ENCODE measurements at regions not wholly inside any gene's neighbourhood (a gene's known extent, or its start where the extent isn't known, plus 50 kb on each side); places are given as distances from the start of the nearest gene placed in this dataset.

DNA sequence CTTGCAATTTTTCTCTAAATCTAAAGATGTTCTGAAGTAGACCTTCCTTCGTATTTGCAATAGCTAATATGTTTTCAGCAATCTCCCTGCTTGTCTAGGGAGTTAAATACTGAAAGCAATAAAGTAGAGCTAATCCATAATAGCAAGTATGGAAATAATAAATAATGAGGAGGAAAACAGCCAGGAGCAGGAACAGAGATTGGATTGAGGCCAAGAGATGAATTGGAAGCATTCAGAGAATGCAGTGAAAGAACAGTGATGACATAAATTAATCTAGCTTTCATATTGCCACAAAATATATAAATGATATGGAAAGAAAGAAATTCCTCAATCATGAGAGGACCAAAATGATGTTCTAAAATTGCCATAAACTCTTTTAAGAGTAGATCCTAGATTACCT lies 679.7 kb downstream of the METTL4 start:
- H3K36me3 Mint-ChIP-seq (ENCODE audit: insufficient read depth) = no peaks in the 10 kb centered on the region
- no peaks in the 10 kb centered on the region for H3K27me3 Mint-ChIP-seq
- DNase-seq (ENCODE audit: low spot score, unreplicated experiment) = no peak
- peaks cover 8% of the 10 kb centered on the region for H3K4me1 Mint-ChIP-seq (ENCODE audit: low read depth)
- H3K4me3 Mint-ChIP-seq (ENCODE audit: low read depth) = no peak overlapping the region
- H3K9me3 Mint-ChIP-seq (ENCODE audit: low read depth) = peaks cover 13% of the 10 kb centered on the region
- TF ChIP-seq, protein P1, sequence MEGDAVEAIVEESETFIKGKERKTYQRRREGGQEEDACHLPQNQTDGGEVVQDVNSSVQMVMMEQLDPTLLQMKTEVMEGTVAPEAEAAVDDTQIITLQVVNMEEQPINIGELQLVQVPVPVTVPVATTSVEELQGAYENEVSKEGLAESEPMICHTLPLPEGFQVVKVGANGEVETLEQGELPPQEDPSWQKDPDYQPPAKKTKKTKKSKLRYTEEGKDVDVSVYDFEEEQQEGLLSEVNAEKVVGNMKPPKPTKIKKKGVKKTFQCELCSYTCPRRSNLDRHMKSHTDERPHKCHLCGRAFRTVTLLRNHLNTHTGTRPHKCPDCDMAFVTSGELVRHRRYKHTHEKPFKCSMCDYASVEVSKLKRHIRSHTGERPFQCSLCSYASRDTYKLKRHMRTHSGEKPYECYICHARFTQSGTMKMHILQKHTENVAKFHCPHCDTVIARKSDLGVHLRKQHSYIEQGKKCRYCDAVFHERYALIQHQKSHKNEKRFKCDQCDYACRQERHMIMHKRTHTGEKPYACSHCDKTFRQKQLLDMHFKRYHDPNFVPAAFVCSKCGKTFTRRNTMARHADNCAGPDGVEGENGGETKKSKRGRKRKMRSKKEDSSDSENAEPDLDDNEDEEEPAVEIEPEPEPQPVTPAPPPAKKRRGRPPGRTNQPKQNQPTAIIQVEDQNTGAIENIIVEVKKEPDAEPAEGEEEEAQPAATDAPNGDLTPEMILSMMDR (IDR thresholded peaks at IDR 0.05; ENCODE audit: unreplicated experiment) = no peak
- no peak overlapping the region for H3K27ac Mint-ChIP-seq

DNA sequence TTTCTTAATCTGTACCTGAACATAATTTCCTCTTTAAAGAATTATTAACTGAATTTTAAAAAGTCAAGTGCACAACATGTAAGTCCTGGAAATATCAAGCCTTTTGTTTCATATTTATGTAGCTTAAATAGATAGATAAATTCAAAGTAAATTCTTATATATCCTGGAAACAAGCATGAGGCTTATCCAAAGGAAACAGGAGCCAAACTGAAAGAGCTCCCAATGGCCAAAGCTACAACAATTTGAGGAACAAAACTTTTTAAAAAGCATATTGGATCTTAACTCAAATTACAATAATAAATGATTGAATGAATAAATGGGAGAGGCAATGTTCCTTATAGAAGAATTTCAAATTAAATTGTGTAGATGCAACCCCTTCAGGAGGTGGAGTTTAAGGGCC lies 679.1 kb downstream of the METTL4 start:
- TF ChIP-seq, protein P1 (IDR thresholded peaks at IDR 0.05; ENCODE audit: unreplicated experiment) = no peak
- no peak overlapping the region for H3K4me3 Mint-ChIP-seq (ENCODE audit: low read depth)

DNA sequence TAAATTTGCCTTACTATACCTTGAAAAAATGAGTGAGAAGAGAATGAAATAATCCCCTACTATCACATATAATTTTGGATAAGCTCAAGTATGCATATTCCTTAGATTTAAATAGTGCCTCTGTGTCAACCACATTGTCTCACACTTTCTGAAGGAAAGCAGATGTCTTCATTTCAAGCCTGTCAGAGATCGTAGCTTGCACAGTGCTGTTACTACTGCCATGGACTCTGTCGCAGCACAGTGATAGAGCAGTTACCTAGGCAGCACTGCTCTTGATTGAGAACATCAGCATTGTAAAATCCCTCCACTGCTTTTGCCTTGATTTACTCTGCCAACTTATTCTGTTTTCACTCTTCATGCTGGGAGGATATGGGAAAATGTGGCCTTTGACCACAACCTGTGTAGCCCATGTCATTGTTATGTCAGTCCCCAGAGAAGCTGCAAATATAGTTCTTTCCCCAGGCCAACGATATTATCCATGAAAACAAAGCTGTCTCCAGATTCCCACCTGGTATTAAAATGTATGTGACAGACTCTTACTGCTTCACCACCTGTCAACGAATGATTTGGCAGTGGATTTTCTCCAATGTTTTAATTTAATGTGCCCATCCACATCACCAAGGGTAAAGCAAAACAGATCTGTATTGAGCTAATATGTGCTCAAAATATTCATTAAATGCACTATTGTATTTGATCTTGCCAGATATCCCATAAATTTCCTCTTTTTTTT lies 675.7 kb downstream of the METTL4 start:
- DNase-seq (ENCODE audit: low spot score, unreplicated experiment) = no peak
- Mint-ChIP-seq H3K4me3 (ENCODE audit: low read depth) (no peak overlapping the region), H3K4me1 (ENCODE audit: low read depth) (no peaks in the 10 kb centered on the region), H3K27ac (no peak overlapping the region), H3K9me3 (ENCODE audit: low read depth) (peaks cover 4% of the 10 kb centered on the region), H3K36me3 (ENCODE audit: insufficient read depth) (no peaks in the 10 kb centered on the region), H3K27me3 (no peaks in the 10 kb centered on the region)
- TF ChIP-seq, protein P1 (IDR thresholded peaks at IDR 0.05; ENCODE audit: unreplicated experiment) = no peak

More for the DNA sequence above, 679.1 kb downstream of the METTL4 start:
- Mint-ChIP-seq H3K36me3 (ENCODE audit: insufficient read depth) (no peaks in the 10 kb centered on the region), H3K27me3 (no peaks in the 10 kb centered on the region), H3K27ac (no peak overlapping the region), H3K9me3 (ENCODE audit: low read depth) (peaks cover 13% of the 10 kb centered on the region), H3K4me1 (ENCODE audit: low read depth) (peaks cover 8% of the 10 kb centered on the region)
- DNase-seq (ENCODE audit: low spot score, unreplicated experiment) = no peak

DNA sequence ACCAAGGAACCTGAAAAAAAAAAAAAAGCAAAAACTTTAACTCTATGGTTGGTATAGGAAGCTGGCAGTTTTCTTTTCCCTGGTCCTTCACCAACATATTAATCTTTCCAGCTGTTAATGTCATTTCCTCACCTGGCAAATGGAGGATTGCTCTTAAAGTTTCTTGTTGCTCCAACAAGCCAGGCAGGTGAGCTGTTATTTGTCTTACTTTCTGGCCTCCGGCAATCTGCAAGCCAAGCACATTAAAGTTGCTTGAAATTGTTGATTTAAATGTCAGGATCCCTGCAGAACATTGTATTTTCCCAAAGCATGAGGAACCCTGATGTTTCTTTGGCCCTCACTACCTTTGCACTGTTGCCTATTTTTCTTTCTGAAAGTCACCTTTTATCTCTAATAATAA lies 664.9 kb downstream of the METTL4 start:
- Mint-ChIP-seq H3K36me3 (ENCODE audit: insufficient read depth) (no peaks in the 10 kb centered on the region), H3K9me3 (ENCODE audit: low read depth) (peaks cover 13% of the 10 kb centered on the region), H3K4me1 (ENCODE audit: low read depth) (peaks cover 1% of the 10 kb centered on the region), H3K27ac (no peak overlapping the region), H3K4me3 (ENCODE audit: low read depth) (no peak overlapping the region), H3K27me3 (no peaks in the 10 kb centered on the region)
- no peak for DNase-seq (ENCODE audit: low spot score, unreplicated experiment)
- TF ChIP-seq, protein P1 (IDR thresholded peaks at IDR 0.05; ENCODE audit: unreplicated experiment) = no peak

DNA sequence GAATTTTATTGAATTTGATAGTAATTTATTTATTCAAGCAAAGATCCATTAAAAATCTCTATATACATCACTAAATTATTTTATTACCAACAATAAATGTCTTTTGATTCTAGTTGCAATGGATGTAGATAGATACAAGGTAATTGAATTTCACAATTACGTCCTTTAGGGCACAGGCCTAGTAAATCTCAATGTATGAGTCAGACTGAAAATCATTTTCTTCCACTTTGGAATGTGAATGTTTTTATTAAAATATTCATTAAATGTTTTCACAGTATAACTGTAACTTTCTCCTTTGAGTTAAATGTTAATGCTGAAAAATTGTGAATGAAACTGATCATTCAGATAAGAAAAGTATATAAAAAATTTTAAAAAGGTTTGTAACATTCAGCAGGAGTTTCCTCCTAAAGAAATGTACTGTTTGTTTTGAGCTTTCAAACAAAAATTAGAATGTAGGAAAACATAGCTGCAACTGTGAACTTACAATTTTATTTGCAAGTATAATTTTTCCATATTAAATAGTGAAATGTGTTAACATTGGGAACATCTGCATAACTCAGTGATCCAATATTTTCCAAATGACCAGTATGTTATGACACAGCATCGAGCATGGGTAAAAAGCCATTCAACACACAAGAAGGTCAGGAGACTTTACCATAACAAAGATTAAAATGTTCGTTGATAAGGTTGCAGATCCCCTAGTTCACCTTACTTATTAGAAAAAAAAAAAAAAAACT lies 663.7 kb downstream of the METTL4 start:
- no peak overlapping the region for H3K4me3 Mint-ChIP-seq (ENCODE audit: low read depth)
- TF ChIP-seq, protein P1 (IDR thresholded peaks at IDR 0.05; ENCODE audit: unreplicated experiment) = no peak
- H3K4me1 Mint-ChIP-seq (ENCODE audit: low read depth) = peaks cover 1% of the 10 kb centered on the region
- DNase-seq (ENCODE audit: low spot score, unreplicated experiment) = no peak
- no peak overlapping the region for H3K27ac Mint-ChIP-seq
- H3K27me3 Mint-ChIP-seq = no peaks in the 10 kb centered on the region
- no peaks in the 10 kb centered on the region for H3K36me3 Mint-ChIP-seq (ENCODE audit: insufficient read depth)
- peaks cover 13% of the 10 kb centered on the region for H3K9me3 Mint-ChIP-seq (ENCODE audit: low read depth)
